Ecto neural progenitor cell (in vitro differentiated cells): ENCODE measurements at regions not wholly inside any gene's neighbourhood (a gene's known extent, or its start where the extent isn't known, plus 50 kb on each side); places are given as distances from the start of the nearest gene placed in this dataset.
"Not testable (repeated sequence)": the region's sequence is repeated elsewhere in the genome, so short reads cannot be mapped to it uniquely, and the experiment has no call there.

Source experiments
- DNase-seq: peaks from one replicate; pipeline ENCODE4 v3.0.0-alpha.2; 2018; ENCODE audit warnings: low spot score

DNA sequence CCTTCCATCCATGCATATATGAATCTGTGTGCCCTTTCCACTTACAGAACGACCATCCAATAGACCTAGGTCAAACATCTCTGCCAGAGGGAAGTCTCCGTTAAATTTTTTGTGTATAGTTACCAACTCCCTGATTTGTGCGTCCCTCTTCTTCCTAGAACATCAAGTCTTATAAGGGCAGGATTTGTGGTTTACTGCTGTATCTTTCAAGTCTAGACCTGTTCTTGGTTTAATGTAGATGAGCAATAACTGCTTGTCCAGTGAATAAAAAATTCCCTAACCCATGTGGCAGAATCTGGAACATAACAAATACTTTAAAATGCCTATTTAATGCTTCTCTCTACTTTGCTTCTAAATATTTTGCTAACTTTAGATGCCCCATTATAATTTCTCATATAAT, 988.8 kb downstream of the RAPGEF2 start:
- no peak for DNase-seq

- no peak for DNase-seq
Observed at GRCh38 chr4:160100316-160100715, 997.4 kb downstream of the RAPGEF2 start.

GRCh38 chr4:160110891-160111290, 1008.0 kb downstream of the RAPGEF2 start:
- DNase-seq: no peak

- no peak for DNase-seq
Observed at GRCh38 chr4:160117686-160118085, 1014.8 kb downstream of the RAPGEF2 start.

- not testable (repeated sequence) for DNase-seq
Observed at GRCh38 chr4:160125576-160126287, 1022.9 kb downstream of the RAPGEF2 start.

DNA sequence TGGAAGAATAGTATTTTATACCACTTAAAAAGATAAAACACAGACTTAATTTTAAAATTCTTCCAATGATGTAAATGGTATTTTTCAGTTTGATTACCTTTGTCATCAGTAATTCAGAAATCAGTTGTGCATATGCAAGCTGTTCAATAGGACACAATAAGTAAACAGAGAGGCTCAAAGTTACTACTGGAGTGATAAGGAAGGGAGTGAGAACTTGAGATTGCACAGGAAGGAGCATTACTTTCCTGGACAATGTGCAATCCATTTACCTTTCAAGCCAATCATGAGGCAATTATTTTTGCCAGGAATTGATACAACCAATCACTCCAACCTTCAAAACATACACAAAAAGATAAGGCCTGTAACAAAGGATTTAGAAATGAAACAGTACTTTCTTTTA, 1024.3 kb downstream of the RAPGEF2 start:
- no peak for DNase-seq

- DNase-seq: no peak
Observed at GRCh38 chr4:160129439-160129838, 1026.6 kb downstream of the RAPGEF2 start.

DNA sequence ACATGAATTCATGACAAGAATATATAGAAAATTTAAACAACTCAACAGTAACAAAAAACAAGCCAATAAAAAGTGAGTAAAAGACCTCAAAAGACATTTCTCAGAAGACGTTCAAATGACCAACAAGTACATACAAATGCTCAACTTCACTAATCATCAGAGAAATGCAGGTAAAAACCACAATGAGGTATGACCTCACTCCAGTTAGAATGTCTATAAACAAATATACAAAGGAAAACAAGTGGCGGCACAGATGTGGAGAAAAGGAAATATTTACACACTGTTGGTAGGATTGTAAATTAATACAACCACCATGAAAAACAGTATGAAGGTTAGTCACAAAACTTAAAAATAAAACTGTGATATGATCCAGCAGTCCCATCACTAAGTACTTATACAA, 1033.1 kb downstream of the RAPGEF2 start:
- no peak for DNase-seq

DNA sequence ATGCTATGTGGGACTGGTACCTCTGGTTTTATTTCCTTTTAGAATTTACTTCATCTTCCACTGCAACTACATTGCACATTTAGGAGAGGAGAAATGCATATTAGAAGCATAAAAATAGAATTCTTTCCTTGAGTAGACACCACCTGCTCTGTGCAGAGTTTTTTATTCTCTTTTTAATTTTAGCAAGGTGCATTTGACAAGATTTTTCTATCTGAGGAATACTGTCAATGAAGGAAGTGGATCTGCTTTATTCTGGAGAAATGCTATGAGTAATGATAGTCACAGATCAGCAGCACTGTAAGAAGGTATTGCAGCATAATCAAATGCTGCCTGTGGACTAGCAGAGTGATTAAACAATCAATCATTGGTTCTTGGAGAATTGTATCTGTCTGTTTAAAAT, 1038.3 kb downstream of the RAPGEF2 start:
- DNase-seq: no peak

DNA sequence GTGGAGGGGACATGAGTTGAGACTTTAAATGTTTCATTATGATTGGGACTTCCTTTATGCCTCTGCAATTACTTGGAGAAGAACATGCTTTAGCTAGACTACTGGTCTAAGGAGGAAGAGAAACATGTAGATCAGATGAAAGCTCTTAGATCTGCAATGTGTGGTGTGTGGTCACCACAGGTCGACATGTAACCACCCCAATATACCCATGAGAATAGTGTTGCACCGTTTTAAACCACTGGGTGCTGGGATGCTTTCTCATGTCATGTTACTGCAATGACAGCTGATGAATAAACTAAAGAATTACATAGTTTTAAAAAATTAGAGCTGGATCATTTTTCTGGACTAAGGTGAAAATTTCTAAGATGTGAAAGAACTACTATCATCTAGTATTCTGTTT, 1039.7 kb downstream of the RAPGEF2 start:
- no peak for DNase-seq

GRCh38 chr4:160143574-160143973, 1040.7 kb downstream of the RAPGEF2 start:
- DNase-seq: no peak

DNA sequence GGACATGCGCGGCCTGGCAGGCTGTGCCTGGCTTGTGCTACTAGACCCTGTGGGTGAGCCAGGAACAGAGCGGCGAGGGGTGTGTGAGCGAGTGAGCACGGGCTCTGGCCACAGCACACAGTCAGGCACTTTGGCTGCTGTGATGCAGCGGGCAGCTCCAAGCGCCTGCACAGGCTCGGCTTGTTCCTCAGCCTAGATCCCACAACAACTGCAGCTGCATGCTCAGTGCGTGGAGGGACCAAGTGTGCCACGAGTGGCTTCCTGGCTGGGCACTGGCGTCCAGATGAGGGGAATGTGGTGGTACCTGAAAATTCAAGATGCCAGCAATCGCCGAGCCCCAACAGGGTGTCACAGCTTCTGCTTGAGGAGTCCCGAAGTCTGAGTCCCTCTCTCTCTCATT, 1056.6 kb downstream of the RAPGEF2 start:
- no peak for DNase-seq

DNA sequence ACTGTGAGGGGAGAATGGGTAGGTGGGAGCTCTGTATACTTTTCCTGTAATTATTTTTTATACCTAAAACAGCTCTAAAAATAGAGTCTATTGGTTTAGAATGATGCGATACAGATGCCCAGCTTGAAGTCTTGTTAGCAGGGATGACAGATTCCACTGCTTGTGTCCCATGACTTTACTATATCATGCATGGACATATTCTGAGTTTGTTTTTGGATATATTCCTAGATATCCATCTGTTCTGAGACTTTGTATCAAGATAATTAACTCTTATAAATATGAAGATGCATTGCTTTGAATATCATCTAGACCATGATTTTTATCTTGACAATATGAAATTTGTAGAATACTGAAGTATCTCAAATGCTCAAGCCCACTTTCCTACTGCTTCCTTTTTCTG, 1058.1 kb downstream of the RAPGEF2 start:
- DNase-seq: no peak

DNA sequence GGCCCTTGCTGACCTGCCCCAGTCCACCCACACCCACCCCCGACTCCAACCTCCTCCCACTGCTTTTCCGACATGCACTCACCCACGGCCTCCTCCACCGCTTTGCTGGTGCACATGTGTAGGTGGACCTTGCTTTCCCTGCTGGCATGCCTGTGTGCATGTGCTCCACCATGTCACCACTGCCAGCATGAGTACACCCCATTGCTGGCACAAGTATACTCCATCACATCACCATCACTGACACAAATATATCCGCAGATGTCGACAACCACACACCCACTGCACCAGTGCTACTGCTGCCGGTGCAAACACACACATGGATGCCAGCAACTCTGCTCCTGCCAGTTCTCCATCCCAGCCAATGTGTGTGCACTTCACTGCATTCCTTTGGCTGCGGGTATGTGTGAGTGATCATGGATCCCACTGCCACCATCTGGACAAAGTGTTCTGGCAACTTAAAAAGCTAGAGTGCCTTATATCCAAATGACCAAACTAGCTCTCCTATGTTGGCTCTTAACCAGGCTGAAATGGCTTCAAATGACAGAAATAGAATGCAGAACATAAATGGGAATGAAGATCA, 1072.3 kb downstream of the RAPGEF2 start:
- no peak for DNase-seq

DNA sequence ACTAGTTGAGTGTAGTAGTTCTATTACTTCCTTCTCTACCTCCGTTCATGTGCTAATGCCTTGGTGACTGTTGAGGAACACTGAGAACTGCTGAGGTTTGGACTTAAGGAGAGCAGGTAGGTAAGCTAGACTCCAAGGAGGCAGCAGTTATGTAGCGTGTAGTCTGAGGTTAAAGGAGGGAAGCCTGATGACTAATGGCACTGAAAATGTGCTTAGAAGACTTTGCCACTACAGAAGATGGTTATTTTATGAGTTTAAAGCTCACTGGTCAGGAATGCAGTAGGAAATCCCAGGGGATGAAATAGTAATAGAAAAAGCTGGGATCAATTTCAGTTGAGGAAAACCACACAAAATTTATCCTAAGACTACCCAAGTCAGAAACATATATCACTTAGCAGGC, 1077.3 kb downstream of the RAPGEF2 start:
- no peak for DNase-seq

DNA sequence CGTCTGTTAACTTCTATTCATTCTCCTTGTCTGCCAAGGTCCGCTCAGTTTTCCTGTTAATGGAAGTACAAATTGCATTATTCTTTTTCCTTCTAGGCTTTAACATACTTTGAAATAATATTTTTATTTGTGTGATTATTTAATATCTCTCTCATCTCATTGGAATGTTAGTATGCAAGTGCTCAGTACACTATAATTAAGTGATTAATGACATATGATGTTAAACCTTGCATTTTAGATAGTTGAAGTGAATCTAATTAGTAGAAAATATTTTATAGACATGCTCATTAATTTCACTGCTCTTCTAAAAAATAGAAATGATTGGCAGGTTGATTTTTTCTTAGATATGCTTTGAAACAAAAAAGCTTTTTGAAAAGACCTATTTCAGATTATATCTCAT, 1079.8 kb downstream of the RAPGEF2 start:
- no peak for DNase-seq

DNA sequence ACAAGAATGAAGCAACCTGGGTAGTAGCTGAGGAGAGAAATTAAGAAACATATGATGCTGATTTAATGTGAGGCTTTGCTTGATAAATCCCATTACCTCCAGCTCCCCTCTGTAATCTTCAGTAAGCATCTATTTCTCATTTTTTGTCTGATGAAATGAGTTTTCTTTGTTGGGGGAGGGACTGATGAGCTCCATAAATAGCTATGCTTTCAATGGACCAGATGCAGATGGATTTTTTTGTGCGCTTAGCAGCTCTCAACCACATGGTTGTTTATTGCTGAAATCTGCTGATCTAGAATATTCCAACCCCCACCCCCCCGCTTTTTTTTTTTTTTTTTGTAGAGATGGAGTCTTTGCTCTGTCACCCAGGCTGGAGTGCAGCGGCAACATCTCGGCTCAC, 1082.0 kb downstream of the RAPGEF2 start:
- DNase-seq: no peak

DNA sequence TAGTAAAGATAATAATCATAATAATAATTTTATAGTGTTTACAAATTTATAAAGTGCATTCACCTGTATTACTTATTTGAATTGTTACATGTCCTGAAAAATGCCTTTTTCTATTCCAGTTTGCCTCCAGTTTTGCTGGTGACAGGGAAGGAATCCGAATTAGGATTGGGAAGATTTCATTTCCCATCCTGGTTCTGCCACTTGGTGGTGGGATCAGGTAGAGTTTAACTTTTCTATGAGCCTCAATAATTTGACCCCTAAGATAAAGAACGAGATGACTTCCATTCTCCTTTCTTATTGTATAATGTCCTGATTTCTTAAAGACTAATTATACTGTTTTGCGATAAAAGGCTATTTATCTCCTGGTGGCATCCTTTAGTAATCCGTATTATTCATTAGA, 1090.9 kb downstream of the RAPGEF2 start:
- DNase-seq: no peak

DNA sequence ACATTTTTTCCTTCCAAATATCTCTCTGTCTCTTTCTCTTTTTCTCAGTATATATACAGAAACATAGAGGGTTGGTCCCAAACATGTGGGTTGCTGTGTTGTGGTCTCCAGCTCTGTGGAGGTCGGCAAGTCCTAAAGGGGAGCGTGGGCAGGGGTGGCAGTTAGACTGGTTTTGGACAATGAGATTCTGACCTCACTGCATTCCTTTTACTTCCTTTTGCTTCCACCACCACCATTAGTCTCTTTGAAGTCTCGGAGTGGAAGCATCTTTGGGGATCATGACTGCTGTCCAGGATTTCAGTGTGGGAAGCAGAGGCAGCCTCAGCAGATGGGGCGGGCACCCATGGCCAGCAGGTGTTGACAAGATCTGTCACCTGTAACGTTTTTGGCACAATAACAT, 1091.8 kb downstream of the RAPGEF2 start:
- no peak for DNase-seq

- no peak for DNase-seq
Observed at GRCh38 chr4:160202802-160203201, 1099.9 kb downstream of the RAPGEF2 start.

DNA sequence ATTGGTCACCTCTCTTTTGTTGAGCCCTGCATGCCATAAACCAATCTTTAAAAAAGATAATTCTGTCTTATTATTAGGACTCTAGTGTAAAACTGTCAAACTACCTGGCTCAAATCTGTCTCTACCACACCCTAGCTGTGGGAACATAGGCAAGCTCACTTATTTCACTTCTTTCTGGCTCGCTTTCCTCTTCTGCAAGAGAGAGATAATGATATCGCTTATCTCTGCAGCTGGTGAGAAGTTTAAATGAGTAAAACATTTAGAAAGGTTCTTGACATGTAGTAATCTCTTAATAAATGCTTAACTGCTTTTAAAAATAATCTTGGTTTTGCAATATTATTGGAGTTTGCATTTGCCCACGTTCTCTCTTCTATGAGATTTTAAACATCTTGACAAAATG, 1109.2 kb downstream of the RAPGEF2 start:
- DNase-seq: no peak

DNA sequence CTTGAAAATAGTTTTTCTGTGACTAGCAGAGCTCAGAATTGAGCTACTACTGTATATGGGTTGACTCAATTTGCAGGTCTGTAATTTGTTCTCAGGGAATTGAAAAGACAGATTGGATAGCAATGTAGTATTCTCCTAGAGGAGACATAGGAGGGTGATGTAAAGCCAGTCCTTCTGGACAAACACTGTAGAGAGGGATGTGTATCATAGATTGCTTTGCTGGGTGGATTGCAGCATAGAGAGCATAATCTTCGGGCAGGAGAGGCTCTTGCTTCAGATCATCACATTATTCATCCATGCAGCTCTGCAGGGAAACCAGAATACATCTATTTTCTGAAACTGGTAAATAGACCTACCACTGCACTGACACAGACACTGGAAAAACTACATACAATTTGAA, 1110.5 kb downstream of the RAPGEF2 start:
- no peak for DNase-seq

GRCh38 chr4:160217352-160217751, 1114.5 kb downstream of the RAPGEF2 start:
- DNase-seq: no peak

- DNase-seq: no peak
Observed at GRCh38 chr4:160224049-160224448, 1121.2 kb downstream of the RAPGEF2 start.
